Mucosa of stomach (tissue), 1 donor: ENCODE measurements at regions not wholly inside any gene's neighbourhood (a gene's known extent, or its start where the extent isn't known, plus 50 kb on each side); places are given as distances from the start of the nearest gene placed in this dataset.

ENCODE experiments used
- H3K27me3 ChIP-seq: one replicate; pipeline ENCODE4 v1.7.0; 2013; ENCODE audit warnings: mild to moderate bottlenecking, low read length; ENCODE audit not compliant: control insufficient read depth, insufficient read depth
- H3K36me3 ChIP-seq: one replicate; pipeline ENCODE4 v1.7.0; 2013; ENCODE audit warnings: low read length; ENCODE audit not compliant: control insufficient read depth, insufficient read depth
- H3K4me1 ChIP-seq: one replicate; pipeline ENCODE4 v1.7.0; 2013; ENCODE audit warnings: mild to moderate bottlenecking, low read length; ENCODE audit not compliant: control insufficient read depth, insufficient read depth
- H3K4me3 ChIP-seq: one replicate; pipeline ENCODE4 v1.7.0; 2013; ENCODE audit warnings: low read length
- H3K9ac ChIP-seq: one replicate; pipeline ENCODE4 v1.7.0; 2013; ENCODE audit warnings: mild to moderate bottlenecking, low read length, moderate library complexity
- H3K9me3 ChIP-seq: one replicate; pipeline ENCODE4 v1.7.0; 2013; ENCODE audit warnings: mild to moderate bottlenecking, low read length, moderate library complexity; ENCODE audit not compliant: control insufficient read depth
- donor health status: Pancreatic carcinoma.

DNA sequence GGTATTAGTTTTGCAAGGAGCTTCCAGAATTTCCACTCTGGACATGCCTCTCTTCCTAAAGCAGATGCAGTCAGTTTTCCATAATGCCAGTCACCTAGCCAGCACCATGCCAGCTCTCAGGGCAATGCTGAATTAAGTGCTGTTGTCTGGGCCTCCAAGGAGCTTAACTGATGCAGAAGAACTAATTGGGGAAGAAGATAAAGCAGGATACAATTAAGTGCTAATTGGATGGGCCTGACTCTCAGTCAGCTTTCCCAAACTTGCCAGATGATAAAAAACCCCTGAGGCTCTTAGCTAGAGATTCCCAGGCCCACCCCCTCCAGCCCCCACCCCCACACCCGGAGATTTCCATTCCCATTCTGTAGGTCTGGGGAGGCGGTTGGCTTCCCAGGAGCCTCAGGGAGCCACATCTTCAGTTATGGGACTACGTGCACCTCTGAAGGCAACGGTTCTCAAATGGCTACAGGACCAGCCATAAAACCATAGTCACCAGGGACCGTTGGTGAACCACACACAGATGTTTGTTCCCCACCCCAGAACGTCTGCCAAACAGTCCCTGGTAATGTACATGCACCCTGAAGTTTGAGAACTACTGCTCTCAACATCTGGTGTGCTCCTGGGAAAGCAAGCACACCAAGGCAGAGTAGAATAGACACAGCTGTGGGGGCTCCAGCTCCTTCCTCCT is 499.1 kb upstream of the CDH5 start:
- no peaks in the 10 kb centered on the region for H3K9me3 ChIP-seq
- no peak overlapping the region for H3K4me3 ChIP-seq
- no peaks in the 10 kb centered on the region for H3K27me3 ChIP-seq
- no peak overlapping the region for H3K9ac ChIP-seq
- H3K36me3 ChIP-seq = no peaks in the 10 kb centered on the region
- no peaks in the 10 kb centered on the region for H3K4me1 ChIP-seq

DNA sequence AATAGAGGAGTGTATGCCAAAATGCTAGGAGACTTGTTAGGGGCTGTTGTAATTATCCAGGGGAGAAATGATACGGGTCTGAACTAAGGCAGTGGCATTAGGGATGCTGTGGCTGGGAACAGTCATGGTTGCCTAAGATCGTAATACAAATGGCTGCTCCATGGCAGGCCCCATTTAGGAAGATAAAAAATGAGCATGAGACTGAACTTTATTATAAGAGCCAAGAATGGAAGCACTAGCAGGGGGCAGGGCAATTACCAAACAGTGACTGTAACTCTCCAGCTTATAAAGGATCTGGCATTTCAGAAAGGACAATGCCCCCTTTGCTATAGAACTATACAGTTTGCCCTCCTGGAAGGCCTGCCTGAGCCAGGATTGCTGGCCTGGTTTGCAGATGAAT is 503.3 kb upstream of the CDH5 start:
- H3K27me3 ChIP-seq = no peaks in the 10 kb centered on the region
- no peak overlapping the region for H3K4me3 ChIP-seq
- H3K4me1 ChIP-seq = no peaks in the 10 kb centered on the region
- no peaks in the 10 kb centered on the region for H3K9me3 ChIP-seq
- H3K36me3 ChIP-seq = no peaks in the 10 kb centered on the region
- H3K9ac ChIP-seq = no peak overlapping the region

DNA sequence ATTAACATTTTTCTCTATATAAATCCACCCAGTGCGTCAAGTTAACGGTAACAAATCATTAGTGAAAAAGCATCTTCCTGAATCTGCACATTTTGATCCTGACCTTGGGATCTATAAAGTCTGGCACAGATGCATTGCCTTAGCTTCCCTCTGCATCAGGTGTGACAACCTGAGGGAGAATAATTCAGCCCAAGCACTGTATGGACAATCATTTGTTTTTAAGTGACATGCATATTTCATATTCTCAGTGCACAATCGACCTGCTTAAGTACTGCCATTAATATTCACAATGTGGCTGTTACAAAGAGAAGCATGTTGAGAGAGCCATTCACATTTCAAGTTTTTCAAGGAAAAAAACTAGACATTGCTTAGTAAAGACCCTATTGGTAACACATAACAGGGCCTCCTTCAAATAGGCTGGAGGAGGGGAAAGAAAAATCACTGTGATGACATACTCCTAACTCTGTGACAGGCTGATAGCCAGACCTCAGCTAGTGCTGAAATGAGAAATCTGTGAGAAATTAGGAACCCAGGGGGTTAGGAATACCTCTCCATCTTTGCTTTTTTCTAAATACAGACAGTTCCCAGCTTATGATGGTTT is 505.3 kb upstream of the CDH5 start:
- no peaks in the 10 kb centered on the region for H3K9me3 ChIP-seq
- no peaks in the 10 kb centered on the region for H3K27me3 ChIP-seq
- H3K36me3 ChIP-seq = no peaks in the 10 kb centered on the region
- H3K9ac ChIP-seq = no peak overlapping the region
- H3K4me3 ChIP-seq = no peak overlapping the region
- no peaks in the 10 kb centered on the region for H3K4me1 ChIP-seq

DNA sequence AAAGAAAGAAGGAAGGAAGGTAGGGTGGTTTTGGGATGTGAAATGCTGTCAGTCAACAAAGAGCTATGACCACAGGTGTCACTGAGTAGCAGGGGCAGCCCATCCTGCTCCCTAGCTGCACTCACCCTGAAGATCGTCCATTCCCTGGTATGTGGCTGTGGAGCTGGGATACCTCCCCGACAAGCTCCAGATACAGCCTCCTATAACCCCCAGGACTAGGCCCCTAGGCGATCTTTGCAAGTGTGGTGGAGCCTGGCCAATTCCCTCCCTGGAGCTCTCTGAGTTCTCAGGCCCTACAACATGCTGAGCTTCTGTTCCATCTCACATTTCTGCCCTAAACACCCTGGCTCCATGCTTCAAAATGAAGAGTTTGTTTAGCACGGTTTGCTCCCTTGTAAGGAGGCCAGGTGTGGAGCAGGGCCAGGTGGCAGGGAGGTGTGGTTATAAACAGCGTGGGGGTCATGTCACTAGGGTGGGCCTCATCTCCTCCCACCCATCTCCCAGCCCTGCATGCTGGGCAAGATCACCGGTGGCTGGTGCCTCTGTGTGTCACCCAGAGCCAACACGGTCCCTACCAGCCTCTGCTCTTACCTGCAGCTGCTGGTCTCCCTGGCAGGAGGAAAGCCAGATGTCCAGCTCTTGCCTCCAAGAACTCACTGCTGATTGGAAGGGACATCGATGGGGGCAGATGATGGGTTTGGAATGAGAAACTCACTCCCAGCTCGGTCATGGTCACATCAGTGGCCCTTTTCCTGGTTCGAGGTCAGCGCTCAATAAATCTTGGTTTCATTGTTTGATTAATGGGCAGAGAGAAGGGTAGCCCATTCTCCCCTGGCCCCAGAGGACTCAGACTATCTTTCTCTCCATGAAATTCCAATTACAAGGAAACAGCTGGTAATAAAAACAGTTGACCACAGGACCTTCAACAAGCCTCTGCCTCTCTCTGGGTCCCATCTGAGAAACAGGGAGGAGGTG is 511.0 kb upstream of the CDH5 start:
- H3K9ac ChIP-seq = no peak overlapping the region
- no peaks in the 10 kb centered on the region for H3K4me1 ChIP-seq
- H3K36me3 ChIP-seq = no peaks in the 10 kb centered on the region

DNA sequence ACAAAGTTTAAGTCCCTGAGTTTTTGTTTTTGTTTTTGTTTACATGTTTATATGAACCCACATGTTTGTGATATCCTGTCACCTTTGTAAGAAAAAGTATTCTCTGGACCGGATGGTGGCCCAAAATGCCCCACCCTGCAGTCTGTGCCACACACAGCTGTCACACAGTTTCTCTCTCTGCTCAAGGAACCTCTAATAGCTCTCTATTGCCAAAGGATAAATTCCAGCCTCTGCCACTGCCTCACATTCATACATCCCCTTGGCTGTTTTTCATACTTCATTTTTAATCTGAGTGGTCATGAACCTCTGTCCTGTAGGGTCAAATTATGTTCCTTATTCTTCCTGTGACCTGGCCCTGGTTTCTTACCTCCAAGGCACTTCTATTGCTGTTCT is 520.3 kb upstream of the CDH5 start:
- Histone ChIP-seq H3K9me3 (no peaks in the 10 kb centered on the region), H3K36me3 (no peaks in the 10 kb centered on the region), H3K27me3 (no peaks in the 10 kb centered on the region), H3K9ac (no peak overlapping the region), H3K4me3 (no peak overlapping the region), H3K4me1 (no peaks in the 10 kb centered on the region)

More for the DNA sequence above, 511.0 kb upstream of the CDH5 start:
- H3K9me3 ChIP-seq = no peaks in the 10 kb centered on the region
- H3K4me3 ChIP-seq = no peak overlapping the region
- H3K27me3 ChIP-seq = no peaks in the 10 kb centered on the region

DNA sequence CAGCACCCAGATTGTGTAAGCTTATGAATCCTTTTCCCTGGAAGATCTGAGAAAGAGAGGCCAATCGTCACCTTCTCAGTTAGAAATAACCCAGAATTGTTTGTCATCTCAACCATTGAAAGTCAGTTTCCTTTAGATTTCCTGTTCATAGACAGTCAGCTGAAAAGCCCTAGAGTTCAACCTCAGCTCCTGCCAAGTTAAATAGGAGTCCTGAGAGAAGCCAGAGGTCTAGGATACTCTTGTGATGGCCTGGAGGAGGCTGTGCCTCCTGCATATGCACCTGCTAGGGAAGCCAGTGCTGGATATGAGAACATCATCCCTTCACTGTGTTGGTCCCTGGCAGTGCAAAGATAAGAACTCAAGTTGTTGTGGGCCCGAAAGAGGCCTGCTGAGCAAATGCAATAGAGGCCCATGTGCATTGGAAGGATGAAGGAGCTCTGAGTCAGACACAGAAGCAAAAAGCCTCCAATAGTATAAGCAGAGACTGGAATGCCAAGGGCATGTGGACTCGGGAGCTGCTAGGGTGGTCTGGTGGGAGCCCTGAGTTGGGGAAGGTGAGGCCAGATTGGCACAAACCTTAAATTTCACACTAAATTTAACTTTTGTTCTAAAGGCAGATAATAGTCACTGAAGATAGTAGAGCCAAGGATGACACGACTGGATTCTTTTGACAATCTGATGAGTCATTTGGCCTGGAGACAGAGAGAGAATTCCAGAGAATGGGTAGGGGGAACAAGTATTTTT is 520.9 kb upstream of the CDH5 start:
- H3K9ac ChIP-seq = no peak overlapping the region
- H3K4me3 ChIP-seq = no peak overlapping the region

DNA sequence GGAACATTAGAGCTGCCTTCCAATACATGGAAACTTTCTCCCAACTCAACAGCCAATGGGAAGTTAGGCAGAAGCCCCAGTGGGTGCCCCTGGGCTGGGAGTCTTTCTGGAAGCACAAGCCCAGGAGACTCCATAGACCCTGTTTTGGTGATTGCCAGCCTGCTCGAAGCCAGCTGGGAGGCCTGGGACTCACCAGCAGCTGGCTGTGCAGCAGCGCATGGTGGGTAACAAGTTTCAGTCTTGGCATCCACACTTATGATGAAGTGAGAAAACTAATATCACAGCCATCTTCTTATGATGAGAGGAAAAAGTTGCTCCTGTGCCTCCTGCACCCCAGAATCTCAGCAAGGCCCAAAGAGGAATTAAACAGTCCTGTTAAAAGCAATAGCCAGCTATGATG is 522.5 kb upstream of the CDH5 start:
- Histone ChIP-seq H3K27me3 (no peaks in the 10 kb centered on the region), H3K4me3 (no peak overlapping the region)

More for the DNA sequence above, 520.9 kb upstream of the CDH5 start:
- H3K36me3 ChIP-seq = no peaks in the 10 kb centered on the region
- H3K9me3 ChIP-seq = no peaks in the 10 kb centered on the region
- H3K27me3 ChIP-seq = no peaks in the 10 kb centered on the region
- H3K4me1 ChIP-seq = no peaks in the 10 kb centered on the region

DNA sequence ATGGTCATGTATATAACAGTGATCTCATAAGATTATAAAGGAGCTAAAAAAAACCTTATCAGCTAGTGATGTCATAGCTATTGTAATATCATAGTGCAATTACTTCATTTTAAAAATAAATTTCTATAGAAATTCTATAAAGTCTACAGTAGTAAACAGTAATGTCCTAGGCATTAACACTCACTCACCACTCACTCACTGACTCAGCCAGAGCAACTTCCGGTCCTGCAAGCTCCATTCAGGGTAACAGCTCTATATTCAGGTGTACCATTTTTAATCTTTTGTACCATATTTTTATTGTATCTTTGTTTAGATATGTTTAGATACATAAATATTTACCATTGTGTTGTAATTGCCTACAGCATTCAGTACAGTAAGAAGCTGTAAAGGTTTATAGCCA is 524.4 kb upstream of the CDH5 start:
- Histone ChIP-seq H3K27me3 (no peaks in the 10 kb centered on the region), H3K9me3 (no peaks in the 10 kb centered on the region), H3K4me3 (no peak overlapping the region), H3K36me3 (no peaks in the 10 kb centered on the region), H3K9ac (no peak overlapping the region), H3K4me1 (no peaks in the 10 kb centered on the region)

More for the DNA sequence above, 522.5 kb upstream of the CDH5 start:
- Histone ChIP-seq H3K36me3 (no peaks in the 10 kb centered on the region), H3K9ac (no peak overlapping the region), H3K9me3 (no peaks in the 10 kb centered on the region), H3K4me1 (no peaks in the 10 kb centered on the region)

DNA sequence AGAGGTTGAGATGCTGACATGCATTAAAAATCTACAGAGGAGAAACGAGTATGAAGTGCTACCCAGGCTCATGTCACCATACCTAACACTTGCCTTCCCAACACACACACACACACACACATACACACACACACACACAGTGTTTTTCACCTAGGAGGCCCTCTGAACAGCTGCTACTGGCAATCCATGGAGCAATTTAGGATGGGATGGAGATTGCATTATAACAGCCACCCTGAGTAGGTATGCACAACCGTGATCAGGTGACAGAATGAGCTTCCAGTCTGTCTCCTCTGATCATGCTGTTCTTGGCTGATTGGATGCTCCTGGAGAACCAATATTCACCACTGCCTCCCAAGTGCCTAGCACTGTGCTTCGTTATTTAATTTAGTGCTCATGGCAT is 528.5 kb upstream of the CDH5 start:
- Histone ChIP-seq H3K4me1 (no peaks in the 10 kb centered on the region), H3K9me3 (no peaks in the 10 kb centered on the region), H3K9ac (no peak overlapping the region), H3K4me3 (no peak overlapping the region), H3K27me3 (no peaks in the 10 kb centered on the region), H3K36me3 (no peaks in the 10 kb centered on the region)

DNA sequence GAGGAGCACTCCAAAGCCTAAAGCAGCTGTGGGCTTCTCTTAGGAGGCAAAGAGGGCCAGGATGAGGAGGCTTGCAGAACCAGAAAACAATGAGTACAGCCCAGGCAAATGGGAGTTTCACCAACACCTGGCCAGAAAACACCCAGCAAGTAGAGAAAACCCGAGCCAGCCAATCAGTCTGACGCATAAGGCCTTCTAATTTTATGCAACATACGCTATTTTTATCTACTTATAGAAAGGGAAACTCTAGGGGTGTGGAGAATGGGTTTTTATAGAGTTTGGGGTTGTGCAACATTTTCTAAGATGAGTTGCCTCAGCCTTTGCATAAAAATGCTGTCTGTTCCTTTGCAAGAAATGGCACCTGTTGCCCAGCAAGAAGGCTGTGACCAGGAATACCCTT is 529.0 kb upstream of the CDH5 start:
- no peaks in the 10 kb centered on the region for H3K27me3 ChIP-seq
- H3K36me3 ChIP-seq = no peaks in the 10 kb centered on the region
- no peak overlapping the region for H3K9ac ChIP-seq
- no peaks in the 10 kb centered on the region for H3K4me1 ChIP-seq
- no peak overlapping the region for H3K4me3 ChIP-seq
- H3K9me3 ChIP-seq = no peaks in the 10 kb centered on the region

DNA sequence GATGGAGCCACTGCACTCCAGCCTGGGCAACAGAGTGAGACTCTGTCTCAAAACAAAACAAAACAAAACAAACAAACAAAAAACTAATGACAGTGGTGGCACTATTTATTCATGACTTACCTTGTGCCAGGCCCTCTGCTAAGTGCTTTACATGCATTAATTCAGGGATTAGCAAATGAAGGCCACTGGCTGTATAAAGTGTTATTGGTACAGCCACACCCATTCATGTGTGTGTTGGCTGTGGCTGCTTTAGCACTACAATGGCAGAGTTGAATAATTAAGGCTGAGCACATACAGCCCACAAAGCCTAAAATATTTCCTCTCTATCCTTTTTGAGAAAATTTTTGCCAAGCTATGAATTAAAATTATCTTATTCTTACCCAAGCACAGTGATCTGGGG is 531.8 kb upstream of the CDH5 start:
- no peaks in the 10 kb centered on the region for H3K36me3 ChIP-seq
- no peak overlapping the region for H3K4me3 ChIP-seq
- no peak overlapping the region for H3K9ac ChIP-seq
- H3K4me1 ChIP-seq = no peaks in the 10 kb centered on the region
- H3K9me3 ChIP-seq = no peaks in the 10 kb centered on the region
- no peaks in the 10 kb centered on the region for H3K27me3 ChIP-seq
